GM21737 (cell line): ENCODE measurements at regions not wholly inside any gene's neighbourhood (a gene's known extent, or its start where the extent isn't known, plus 50 kb on each side); places are given as distances from the start of the nearest gene placed in this dataset.
"Not testable (repeated sequence)": the region's sequence is repeated elsewhere in the genome, so short reads cannot be mapped to it uniquely, and the experiment has no call there.

Experiments used
- ATAC-seq: cut with Tn5 transposase; IDR thresholded peaks from one replicate; pipeline ENCODE4 v1.9.1; 2021; ENCODE audit warnings: mild to moderate bottlenecking, moderate library complexity; ENCODE audit not compliant: unreplicated experiment

DNA sequence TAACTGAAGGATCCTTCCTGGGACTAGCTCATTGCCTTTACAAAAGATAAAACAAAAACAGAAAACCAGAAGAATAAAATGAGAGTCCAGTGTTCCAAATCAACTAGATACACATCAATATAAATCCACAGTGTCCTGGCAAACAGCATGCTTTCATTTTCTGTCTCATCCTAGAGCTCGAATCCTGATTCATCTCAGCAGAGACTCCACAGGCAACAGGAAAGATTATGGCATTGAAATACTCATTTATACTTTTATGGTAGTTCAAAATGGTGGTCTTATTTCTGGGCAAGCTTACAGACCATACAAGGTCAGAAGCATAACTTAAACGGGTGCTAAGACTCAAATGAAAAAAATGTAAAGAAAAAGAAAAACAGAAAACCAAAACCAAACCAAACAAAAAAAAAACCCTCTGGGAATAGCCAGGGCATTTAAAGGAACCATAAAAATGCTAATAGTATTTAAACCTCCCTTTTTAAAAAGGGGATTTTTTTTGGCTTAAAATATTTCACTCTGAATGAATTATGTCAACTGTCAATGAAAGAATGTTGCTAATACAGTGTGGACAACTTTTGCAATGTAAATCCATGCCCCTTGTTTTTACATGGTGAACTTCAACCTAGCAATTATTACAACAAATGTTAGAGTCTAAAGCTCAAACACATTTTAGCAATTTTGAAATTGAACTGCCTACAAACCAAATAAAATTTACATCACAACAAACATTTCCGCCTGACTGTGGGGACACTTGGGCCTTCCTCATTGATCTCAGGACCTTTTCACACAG lies 57.9 kb downstream of the GPR101 start:
- ATAC-seq = no peak

DNA sequence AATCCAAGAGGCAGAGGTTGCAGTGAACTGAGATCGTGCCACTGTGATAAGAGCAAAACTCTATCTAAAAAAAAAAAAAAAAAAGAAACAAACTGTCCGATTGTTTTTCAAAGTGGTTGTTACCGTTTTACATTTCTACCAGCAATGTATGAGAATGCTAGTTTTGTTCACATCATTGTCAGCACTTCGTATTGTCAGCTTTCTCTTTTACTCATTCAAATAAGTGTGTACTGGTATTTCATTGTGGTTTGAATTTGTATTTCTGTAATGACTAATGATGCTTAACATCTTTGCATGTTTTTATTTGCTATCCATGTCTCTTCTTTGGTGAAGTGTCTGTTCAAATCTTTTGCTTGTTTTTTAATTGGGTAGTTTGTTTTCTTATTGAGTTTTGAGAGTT lies 65.8 kb downstream of the GPR101 start:
- no peak for ATAC-seq

DNA sequence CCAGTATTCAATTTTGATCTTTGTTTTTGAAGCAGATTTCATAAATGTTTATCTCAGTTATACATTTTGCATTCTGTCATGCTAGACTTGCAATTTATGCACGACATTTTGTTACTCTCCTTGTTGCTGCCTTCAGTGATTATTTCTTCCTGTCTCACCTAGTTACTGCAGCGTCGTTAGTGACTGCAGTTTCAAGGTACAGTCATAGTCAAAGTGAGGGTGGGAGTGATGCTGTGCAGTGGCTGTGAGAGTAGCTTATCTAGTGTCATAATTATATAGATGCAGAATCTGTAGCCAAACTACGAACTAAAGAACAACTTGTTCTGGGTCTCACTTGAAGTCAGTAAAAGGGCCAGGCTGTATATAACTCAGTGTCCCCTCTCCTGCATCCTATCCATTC lies 69.8 kb downstream of the GPR101 start:
- no peak for ATAC-seq

DNA sequence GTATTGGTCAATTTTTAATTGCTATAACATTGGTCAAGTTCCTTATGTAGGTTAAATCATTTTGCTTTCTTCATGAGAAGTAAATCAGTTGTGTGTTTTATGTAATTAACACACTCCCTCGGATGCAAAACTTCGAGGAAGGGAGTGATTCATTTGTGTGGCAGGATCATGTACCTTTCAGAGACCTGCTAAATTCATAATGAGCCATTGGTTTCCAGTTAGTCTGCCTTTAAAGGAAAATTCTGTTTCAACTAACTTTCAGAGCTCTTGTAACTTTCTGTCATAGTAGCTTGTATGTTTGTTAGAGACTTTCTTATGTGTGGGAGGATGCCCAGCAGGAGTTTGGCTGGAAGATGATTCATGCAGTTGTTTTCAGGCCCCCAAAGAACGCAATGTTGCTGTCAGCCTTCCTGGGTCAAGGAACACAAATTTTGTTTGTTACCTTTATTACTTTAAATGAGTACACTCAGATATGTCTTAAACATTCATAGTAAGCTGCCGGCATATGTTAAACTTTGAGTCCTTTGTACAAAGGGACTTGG lies 72.1 kb downstream of the GPR101 start:
- ATAC-seq = no peak

DNA sequence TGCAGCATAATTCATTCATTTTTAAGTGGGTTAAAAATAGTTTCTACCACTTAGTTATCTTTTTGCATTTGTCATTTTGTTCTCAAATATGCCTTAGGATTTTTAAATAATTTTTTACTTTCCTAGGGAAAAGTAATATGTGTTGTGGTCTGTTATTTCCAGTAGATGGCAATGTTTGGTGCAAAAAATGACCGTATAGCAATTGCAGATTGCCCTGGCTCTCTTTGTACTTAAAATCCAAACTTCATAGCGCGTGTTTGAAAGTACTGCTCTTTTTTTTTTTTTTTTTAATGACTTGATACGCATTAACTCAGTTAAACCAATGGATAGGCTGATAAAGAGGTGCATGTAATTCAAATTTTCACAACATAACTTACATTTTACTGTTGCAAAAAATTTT lies 74.4 kb upstream of the RBMX start:
- no peak for ATAC-seq

DNA sequence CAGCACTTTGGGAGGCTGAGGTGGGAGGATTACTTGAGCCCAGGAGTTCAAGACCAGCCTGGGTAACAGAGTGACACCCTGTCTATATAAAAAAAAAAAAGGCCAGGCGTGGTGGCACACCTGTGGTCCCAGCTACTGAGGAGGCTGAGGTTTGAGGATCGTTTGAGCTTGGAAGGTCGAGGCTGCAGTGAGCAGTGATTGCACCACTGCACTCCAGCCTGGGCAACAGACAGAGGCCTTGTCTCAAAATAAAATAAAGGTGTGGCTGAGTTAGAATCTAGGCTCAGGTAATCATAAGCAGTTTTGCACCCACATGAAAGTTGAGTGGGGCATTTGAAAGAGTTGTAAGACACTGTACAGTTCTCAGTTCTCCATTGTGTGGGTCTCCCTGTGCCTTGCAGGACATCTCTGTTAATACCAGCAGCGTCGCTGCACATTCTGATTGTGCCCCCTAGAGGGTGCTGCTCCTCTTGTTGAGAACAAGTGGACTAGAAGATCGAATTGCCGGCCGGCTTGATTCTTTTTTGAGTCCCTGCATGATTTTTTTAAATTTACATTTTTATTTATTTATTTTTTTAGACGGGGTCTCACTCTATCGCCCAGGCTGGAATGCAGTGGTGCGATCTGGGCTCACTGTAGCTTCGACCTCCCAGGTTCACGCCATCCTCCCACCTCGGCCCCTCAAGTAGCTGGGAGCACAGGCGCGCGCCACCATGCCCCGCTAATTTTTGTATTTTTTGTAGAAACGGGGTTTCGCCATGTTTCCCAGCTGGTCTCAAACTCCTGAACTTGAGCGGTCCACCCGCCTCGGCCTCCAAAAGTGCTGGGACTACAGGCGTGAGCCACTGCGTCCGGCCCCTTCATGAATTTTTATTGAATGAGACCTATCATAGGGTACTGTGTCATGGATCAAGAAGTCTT lies 73.6 kb upstream of the RBMX start:
- ATAC-seq = peak; percentile 90

DNA sequence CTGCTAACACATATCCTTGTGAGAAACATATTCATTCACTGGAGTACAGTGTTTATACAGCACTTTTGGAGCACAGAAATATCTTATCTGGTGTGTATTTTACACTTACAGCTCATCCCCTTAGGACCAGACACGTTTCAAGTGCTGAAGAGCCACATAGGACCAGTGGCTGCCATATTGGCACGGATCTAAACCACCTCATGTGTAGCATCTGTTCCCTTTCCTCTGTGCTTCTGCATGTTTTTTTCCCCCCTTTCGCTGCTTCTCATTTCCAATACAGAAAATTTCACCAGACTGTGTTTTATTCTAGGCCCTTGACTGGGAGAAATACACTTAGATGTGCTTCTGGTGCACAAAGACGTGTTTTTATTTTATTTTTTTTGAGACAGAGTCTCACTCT lies 69.7 kb upstream of the RBMX start:
- no peak for ATAC-seq

DNA sequence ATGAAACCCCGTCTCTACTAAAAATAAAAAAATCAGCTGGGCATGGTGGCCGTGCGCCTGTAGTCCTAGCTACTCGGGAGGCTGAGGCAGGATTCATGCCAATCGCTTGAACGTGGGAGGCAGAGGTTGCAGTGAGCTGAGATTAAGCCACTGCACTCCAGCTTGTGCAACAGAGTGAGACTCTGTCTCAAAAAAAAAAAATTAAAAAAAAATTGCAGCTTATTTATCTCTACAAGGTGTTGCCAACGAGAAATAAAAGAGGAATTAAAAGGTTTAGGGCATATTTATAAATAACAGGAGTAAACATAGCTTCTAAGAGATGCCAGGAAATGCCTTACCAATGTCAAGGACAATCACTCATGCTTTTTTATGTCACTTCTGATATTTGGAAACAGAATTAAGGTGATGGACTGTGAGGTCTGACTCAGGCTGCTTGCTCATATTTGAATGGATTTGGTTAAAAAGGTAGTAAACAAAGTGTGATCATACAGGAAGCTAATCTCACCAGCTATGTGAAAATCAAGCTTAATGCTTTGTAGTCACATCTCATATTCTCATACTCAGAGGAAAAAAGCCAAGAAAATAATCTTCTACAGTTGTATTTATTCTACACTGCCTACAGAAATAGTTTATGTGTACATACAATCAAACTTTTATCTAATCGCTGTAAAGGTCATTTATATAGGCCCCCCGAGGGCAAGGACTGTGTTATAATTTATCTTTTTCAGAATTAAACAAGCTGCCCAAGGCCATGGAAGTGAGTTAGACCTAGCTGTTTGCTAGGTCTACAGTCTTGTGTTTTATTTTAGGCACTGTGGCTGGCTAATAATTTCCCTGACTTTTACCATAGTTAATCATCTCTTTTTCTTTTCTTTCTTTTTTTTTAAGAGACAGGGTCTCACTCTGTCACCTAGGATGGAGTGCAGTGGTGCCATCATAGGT lies 61.1 kb upstream of the RBMX start:
- ATAC-seq = no peak

DNA sequence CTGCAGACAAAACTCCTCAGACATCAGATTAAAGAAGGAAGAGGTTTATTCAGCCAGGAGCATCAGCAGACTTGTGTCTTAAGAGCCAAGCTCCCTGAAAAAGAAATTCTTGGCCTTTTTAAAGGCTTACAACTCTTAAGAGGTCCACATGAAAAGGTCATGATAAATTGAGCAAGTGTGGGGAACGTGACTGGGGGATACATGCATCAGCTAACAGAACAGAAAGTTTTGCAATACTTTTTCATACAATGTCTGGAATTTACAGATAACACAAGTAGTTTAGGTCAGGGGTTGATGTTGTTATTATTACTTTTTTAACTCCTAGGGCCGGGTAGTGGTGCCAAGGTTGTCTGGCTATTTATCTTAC lies 55.6 kb upstream of the RBMX start:
- ATAC-seq = no peak

DNA sequence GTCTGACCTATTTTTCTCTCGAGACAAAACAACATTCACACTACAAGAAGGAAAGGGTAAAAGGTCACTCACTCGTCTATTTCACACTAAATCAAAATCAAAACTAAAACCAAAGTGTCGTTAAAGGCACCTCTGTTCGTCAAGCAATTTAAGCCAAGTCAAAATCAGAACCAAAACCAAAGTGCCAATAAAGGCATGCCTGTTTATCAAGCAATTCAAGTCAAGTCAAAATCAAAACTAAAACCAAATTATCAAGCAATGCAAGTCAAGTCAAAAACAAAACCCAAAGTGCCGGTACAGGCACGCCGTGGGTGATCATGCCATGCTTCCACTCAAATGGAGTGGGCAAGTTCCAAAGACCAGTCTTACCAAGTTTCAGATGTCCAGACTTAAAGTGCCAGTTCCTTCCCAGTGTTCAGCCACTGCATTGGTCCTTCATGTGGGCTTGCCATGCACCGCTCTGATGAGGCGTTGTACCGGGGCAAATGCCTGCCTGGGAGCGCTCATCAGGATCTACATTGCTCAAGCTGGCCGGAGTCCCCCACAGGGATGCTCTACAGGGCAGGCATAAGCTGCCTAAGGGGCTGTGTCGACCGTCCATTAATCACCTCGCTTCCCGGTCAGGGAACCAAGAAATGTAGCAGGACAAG lies 55.1 kb upstream of the RBMX start:
- ATAC-seq = not testable (repeated sequence)

DNA sequence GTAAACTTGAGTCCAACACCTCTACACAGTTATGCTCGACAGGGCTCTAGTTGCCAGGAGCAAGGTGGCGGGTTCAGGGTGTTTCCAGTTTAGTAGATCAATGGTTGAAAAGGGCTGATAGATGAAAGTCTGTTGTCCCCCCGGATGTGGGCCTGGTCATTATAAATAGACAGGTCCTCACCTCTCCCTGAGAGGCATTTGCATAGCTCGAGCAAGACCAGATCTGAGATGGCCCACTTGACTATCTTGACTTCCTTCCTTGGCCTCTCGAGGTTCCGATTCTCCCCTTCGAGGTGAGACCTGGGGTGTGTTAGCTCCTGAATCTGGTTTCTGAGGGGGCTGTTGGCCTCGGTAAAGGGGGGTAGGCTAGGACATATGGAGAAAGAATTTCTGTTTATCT lies 54.1 kb upstream of the RBMX start:
- ATAC-seq = not testable (repeated sequence)

DNA sequence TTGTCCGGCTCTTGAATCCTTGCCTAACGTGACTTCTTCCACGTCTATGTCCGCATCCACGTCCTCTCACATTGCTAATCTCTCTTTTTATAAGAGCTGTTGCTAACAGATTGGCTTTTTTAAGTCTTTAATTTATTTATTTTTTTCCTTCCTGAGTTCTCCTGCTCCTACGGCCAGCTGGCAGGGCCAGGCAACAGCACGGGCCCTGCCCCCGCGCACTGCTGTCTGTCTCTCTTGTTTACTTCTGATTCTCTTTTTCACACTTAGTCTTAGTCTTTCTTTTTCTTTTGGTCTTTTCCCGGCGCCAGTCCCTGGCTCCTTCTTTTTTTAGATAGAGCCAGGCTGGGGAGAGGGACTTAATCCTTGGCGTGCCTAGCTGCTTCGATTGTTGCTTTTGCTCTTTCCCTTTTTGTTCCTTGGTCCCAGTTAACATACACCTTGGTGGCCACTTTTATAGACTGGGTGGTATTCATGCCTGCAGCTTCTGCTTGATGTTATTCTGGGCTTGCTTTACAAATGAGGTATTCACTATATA lies 53.2 kb upstream of the RBMX start:
- ATAC-seq = no peak

DNA sequence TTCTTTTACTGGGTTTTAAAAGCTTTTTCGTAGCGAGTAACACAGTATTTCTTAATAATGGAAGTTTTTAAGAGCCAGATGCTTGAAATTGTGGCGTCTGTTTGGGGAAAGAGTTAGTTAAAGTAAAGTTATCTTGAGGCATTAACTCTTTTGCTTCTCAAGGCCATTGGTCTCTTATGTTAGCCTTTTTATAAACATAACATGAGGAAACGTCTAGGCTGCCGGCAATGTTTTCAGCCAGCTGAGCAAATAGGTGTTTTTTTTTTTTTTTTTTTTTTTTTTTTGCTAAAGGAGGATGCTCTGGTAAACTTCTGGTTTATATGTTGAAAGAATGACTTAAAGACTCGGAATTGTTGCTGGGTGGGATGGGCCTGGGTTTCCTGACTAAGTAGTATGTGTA lies 51.1 kb upstream of the RBMX start:
- ATAC-seq = no peak
